HCT116 (cell line): ENCODE measurements at regions not wholly inside any gene's neighbourhood (a gene's known extent, or its start where the extent isn't known, plus 50 kb on each side); places are given as distances from the start of the nearest gene placed in this dataset.

ENCODE experiments used
- ATAC-seq: fragments of 200-7000 bp; cut with Tn5 transposase; 2 replicates; pipeline ENCODE4 v1.9.1; 2020; ENCODE audit warnings: mild to moderate bottlenecking, moderate library complexity
- BruUV-seq: library from RNA; stranded (reverse); fragments of 400-500 nt; replicated peaks from 2 replicates; lab custom pipeline; 2021; lab: Mats Ljungman, UMichigan
- CTCF ChIA-PET: fragments of 300-600 bp; sonication (Branson Sonifier 250); formaldehyde crosslinking; loops from one replicate; lab custom pipeline; 2021; ENCODE audit warnings: antibody characterized with exemption; lab: Charles Lee
- POLR2A ChIA-PET: fragments of 300-600, 350-600 bp; sonication (Branson Sonifier 250); formaldehyde crosslinking; loops from one replicate; lab custom pipeline; 2021; ENCODE audit warnings: antibody characterized with exemption; lab: Charles Lee
- RAD21 ChIA-PET, 2 experiments: fragments of 300-600 bp; sonication (Branson Sonifier 250); formaldehyde crosslinking; loops; one replicate each; lab custom pipeline; 2023; ENCODE audit warnings: low total read pairs in 2 of 2; ENCODE audit not compliant: uncharacterized antibody in 2 of 2, unreplicated experiment in 2 of 2, low non-redundant PET in 1 of 2; lab: Charles Lee
- DNase-seq: peaks from one replicate; pipeline ENCODE4 v3.0.0-alpha.2; 2010; ENCODE audit warnings: low read depth, low spot score
- H2AFZ ChIP-seq: fragments of 200-600 bp; shearing (Covaris generic), sonication (generic); 2 replicates; pipeline ENCODE4 v1.6.1; 2017; ENCODE audit warnings: low read depth, mixed run types, mixed read lengths, antibody characterized with exemption, low read length; ENCODE audit not compliant: poor library complexity, severe bottlenecking
- H3K27ac ChIP-seq: 2 replicates; pipeline ENCODE4 v1.5.1; 2012; ENCODE audit warnings: low read depth, low read length
- H3K27me3 ChIP-seq: fragments of 200-600 bp; sonication (generic); 2 replicates; pipeline ENCODE4 v1.6.1; 2016; ENCODE audit warnings: mixed run types, low read length, mixed read lengths; ENCODE audit not compliant: insufficient read depth
- H3K36me3 ChIP-seq, 2 experiments: fragments of 200-500 bp in 1 of 2; fragments of 200-600 bp in 1 of 2; sonication (Bioruptor generic) in 1 of 2; sonication (generic) in 1 of 2; 2 replicates each; pipeline versions ENCODE4 v1.5.1 to v1.6.1; 2014 to 2016; ENCODE audit warnings: low read length in 2 of 2, inconsistent platforms in 1 of 2, mixed read lengths in 1 of 2, mixed run types in 1 of 2; ENCODE audit not compliant: insufficient read depth in 2 of 2, control insufficient read depth in 1 of 2
- H3K4me1 ChIP-seq, 2 experiments: fragments of 200-600 bp in 1 of 2; sonication (generic) in 1 of 2; 2 replicates each; pipeline versions ENCODE4 v1.5.1 to v1.6.1; 2012 to 2017; ENCODE audit warnings: low read length in 2 of 2, inconsistent platforms in 1 of 2, mild to moderate bottlenecking in 1 of 2, mixed read lengths in 1 of 2, mixed run types in 1 of 2, moderate library complexity in 1 of 2; ENCODE audit not compliant: insufficient read depth in 2 of 2, control insufficient read depth in 1 of 2
- H3K4me2 ChIP-seq: fragments of 200-600 bp; sonication (generic); 2 replicates; pipeline ENCODE4 v1.6.1; 2017; ENCODE audit warnings: mixed run types, low read length, mixed read lengths
- H3K4me3 ChIP-seq, 2 experiments: fragments of 200-600 bp in 1 of 2; sonication (generic) in 1 of 2; replicated peaks in 1 of 2; 2 replicates each; pipeline ENCODE4 v1.5.1; 2011 to 2016; ENCODE audit warnings: low read length in 2 of 2, control low read depth in 1 of 2, low read depth in 1 of 2, mild to moderate bottlenecking in 1 of 2, mixed read lengths in 1 of 2, mixed run types in 1 of 2
- H3K79me2 ChIP-seq: fragments of 200-600 bp; sonication (generic); 2 replicates; pipeline ENCODE4 v1.6.1; 2017; ENCODE audit warnings: mild to moderate bottlenecking, mixed run types, low read length, moderate library complexity, mixed read lengths; ENCODE audit not compliant: insufficient read depth
- H3K9ac ChIP-seq: fragments of 200-600 bp; sonication (generic); 2 replicates; pipeline ENCODE4 v1.6.1; 2016; ENCODE audit warnings: low read length, mixed read lengths
- H3K9me2 ChIP-seq: fragments of 200-600 bp; sonication (generic), shearing (Covaris generic); 2 replicates; pipeline ENCODE4 v1.6.1; 2017; ENCODE audit warnings: mixed run types, mild to moderate bottlenecking, moderate library complexity; ENCODE audit not compliant: insufficient read depth
- H3K9me3 ChIP-seq, 2 experiments: fragments of 200-500 bp in 1 of 2; fragments of 200-600 bp in 1 of 2; sonication (Bioruptor generic) in 1 of 2; sonication (generic) in 1 of 2; 2 replicates each; pipeline ENCODE4 v1.6.1; 2014 to 2017; ENCODE audit warnings: low read length in 2 of 2, mixed read lengths in 2 of 2, inconsistent platforms in 1 of 2, low read depth in 1 of 2, mild to moderate bottlenecking in 1 of 2, mixed run types in 1 of 2, moderate library complexity in 1 of 2; ENCODE audit not compliant: control insufficient read depth in 1 of 2, insufficient read depth in 1 of 2
- H4K20me1 ChIP-seq: fragments of 200-600 bp; sonication (generic), shearing (Covaris generic); 2 replicates; pipeline ENCODE4 v1.6.1; 2017; ENCODE audit warnings: mixed run types, mild to moderate bottlenecking, moderate library complexity; ENCODE audit not compliant: insufficient read depth
- CBX3 ChIP-seq: IDR thresholded peaks from 2 replicates; pipeline ENCODE4 v1.6.1; 2012; ENCODE audit warnings: low read depth
- EZH2 ChIP-seq: fragments of 200-600 bp; sonication (generic); IDR thresholded peaks from 2 replicates; pipeline ENCODE4 v1.6.1; 2017; ENCODE audit warnings: antibody characterized with exemption, mixed run types
- EZH2phosphoT487 ChIP-seq: fragments of 200-600 bp; IDR thresholded peaks from 2 replicates; pipeline ENCODE4 v1.6.1; 2018; ENCODE audit warnings: antibody characterized with exemption, borderline replicate concordance
- FOSL1 ChIP-seq: IDR thresholded peaks from 2 replicates; pipeline ENCODE4 v1.6.1; 2012; ENCODE audit warnings: low read depth
- POLR2A ChIP-seq: IDR thresholded peaks from 2 replicates; pipeline ENCODE4 v1.7.0; 2011; ENCODE audit warnings: borderline replicate concordance; ENCODE audit not compliant: insufficient read depth, insufficient read length; ENCODE audit errors: extremely low read depth
- POLR2AphosphoS5 ChIP-seq: IDR thresholded peaks from 2 replicates; pipeline ENCODE4 v1.6.1; 2011; ENCODE audit warnings: mild to moderate bottlenecking, low read depth, low read length, moderate library complexity
- RAD21 ChIP-seq: IDR thresholded peaks from 2 replicates; pipeline ENCODE4 v1.6.1; 2012; ENCODE audit warnings: low read depth, mild to moderate bottlenecking
- SIN3A ChIP-seq: IDR thresholded peaks from 2 replicates; pipeline ENCODE4 v1.6.1; 2012; ENCODE audit warnings: low read depth
- TCF7L2 ChIP-seq: IDR thresholded peaks from 2 replicates; pipeline ENCODE4 v1.7.0; 2011; ENCODE audit warnings: borderline replicate concordance, inconsistent platforms; ENCODE audit not compliant: insufficient read depth, insufficient read length; ENCODE audit errors: extremely low read depth
- YY1 ChIP-seq: IDR thresholded peaks from 2 replicates; pipeline ENCODE4 v1.6.1; 2011; ENCODE audit warnings: low read length, low read depth, moderate library complexity, mild to moderate bottlenecking; ENCODE audit not compliant: insufficient replicate concordance; ENCODE audit errors: extremely low read depth
- intact Hi-C: fragments of 100-400 bp; cut with micrococcal nuclease; formaldehyde crosslinking; loops from 2 replicates; pipeline ENCODE4 v1.10.0; 2022
- TF ChIP-seq, protein P1 (sequence below), 3 experiments: fragments of 200-600 bp in 1 of 3; sonication (generic) in 1 of 3; IDR thresholded peaks in 2 of 3; conservative IDR thresholded peaks in 1 of 3; 2 replicates each; pipeline ENCODE4 v1.5.1; 2012 to 2017; ENCODE audit warnings: low read depth in 2 of 3, low read length in 2 of 3, antibody characterized with exemption in 1 of 3, borderline replicate concordance in 1 of 3, control low read depth in 1 of 3, mild to moderate bottlenecking in 1 of 3, mixed read lengths in 1 of 3, mixed run types in 1 of 3, moderate library complexity in 1 of 3; ENCODE audit not compliant: insufficient read depth in 1 of 3

DNA sequence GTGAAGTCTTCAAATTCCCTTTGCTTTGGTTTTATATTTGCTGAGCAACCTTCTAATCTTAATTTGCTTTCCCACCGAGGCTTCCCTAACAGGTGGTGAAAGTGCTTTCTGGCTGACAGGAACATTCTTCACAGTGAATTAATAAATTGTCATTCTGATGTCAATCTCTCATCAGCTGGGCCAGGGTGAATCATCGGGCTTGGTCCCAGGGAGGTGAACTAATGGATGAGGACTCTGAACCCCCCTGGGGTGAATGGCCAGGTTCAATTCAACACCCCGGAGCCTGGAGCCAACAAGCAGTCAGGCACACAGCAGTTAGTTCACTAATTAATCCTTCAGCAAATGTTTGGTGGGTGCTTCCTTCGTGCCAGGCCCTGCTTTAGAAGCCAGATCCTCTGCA lies 155.4 kb upstream of the PDGFD start (continued):
- TF ChIP-seq POLR2AphosphoS5 (no peak), EZH2phosphoT487 (no peak), EZH2 (no peak)

DNA sequence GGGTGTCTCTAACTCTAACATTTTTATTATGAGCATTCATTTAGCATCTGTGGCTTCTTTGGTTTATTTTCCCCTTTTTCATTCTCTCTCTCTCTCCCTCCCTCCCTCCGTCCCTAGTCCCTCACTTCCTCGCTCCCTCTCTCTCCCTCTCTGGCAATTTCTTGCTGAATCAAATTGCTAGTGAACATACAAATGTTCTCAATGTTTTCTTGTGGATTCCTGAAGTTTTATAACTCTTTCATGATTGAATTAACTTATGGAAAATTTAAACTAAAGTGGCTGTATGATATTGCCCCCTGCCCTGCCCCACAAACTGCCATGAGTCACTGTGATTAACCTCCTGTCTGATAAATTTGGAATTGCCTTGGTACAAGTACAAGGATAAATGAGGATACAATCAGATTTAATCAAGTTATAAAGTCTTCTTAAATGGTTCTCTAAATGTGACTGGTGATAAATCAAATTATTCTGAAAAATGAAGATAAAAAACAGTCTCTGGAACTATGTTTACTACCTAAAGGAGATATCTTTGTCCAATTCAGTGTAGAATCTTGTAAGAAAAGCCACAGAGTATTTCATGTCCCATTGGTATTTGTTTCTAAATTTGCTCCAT lies 143.0 kb upstream of the PDGFD start:
- Histone ChIP-seq H3K4me2 (no peak overlapping the region), H3K9me2 (no peaks in the 10 kb centered on the region), H3K36me3 (no peaks in the 10 kb centered on the region), H3K4me3 (no peak overlapping the region), H3K79me2 (no peaks in the 10 kb centered on the region), H3K27ac (no peak overlapping the region), H4K20me1 (no peaks in the 10 kb centered on the region), H3K9me3 (no peaks in the 10 kb centered on the region), H3K4me1 (no peaks in the 10 kb centered on the region), H3K9ac (no peak overlapping the region), H3K27me3 (no peaks in the 10 kb centered on the region), H2AFZ (no peak overlapping the region)
- no peak for TF ChIP-seq SIN3A
- no peak for TF ChIP-seq EZH2phosphoT487
- TF ChIP-seq FOSL1 = no peak
- TF ChIP-seq TCF7L2 = no peak
- TF ChIP-seq CBX3 = no peak
- no peak for TF ChIP-seq YY1
- no peak for TF ChIP-seq POLR2A
- no peak for TF ChIP-seq POLR2AphosphoS5
- TF ChIP-seq, protein P1, sequence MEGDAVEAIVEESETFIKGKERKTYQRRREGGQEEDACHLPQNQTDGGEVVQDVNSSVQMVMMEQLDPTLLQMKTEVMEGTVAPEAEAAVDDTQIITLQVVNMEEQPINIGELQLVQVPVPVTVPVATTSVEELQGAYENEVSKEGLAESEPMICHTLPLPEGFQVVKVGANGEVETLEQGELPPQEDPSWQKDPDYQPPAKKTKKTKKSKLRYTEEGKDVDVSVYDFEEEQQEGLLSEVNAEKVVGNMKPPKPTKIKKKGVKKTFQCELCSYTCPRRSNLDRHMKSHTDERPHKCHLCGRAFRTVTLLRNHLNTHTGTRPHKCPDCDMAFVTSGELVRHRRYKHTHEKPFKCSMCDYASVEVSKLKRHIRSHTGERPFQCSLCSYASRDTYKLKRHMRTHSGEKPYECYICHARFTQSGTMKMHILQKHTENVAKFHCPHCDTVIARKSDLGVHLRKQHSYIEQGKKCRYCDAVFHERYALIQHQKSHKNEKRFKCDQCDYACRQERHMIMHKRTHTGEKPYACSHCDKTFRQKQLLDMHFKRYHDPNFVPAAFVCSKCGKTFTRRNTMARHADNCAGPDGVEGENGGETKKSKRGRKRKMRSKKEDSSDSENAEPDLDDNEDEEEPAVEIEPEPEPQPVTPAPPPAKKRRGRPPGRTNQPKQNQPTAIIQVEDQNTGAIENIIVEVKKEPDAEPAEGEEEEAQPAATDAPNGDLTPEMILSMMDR (IDR thresholded peaks at IDR 0.05 in 2 of 3, conservative IDR thresholded peaks at IDR 0.05 in 1 of 3; ENCODE audit: borderline replicate concordance in 1 of 3, insufficient read depth in 1 of 3, low read depth in 2 of 3, low read length in 2 of 3) = no peak
- no peak for TF ChIP-seq RAD21
- ChIA-PET CTCF (no interaction called here), RAD21 (no interaction called here), POLR2A (no interaction called here)
- ATAC-seq (no peak), DNase-seq (no peak)
- intact Hi-C loops = no loop called here
- no TSS peak for BruUV-seq
